Dermis microvascular lymphatic vessel endothelial cell (primary cell): ENCODE measurements at regions not wholly inside any gene's neighbourhood (a gene's known extent, or its start where the extent isn't known, plus 50 kb on each side); places are given as distances from the start of the nearest gene placed in this dataset.
"Not testable (repeated sequence)": the region's sequence is repeated elsewhere in the genome, so short reads cannot be mapped to it uniquely, and the experiment has no call there.

Experiments used
- DNase-seq, 2 donors: peaks; one replicate each; pipeline versions ENCODE4 v3.0.0 to v3.0.0-alpha.2; 2010; ENCODE audit warnings: low read depth in 2 of 2

- DNase-seq: no peak
These were observed 267.9 kb upstream of the TCERG1L start for GRCh38 chr10:131579251-131580071.

- DNase-seq: no peak
These were observed 268.6 kb upstream of the TCERG1L start for GRCh38 chr10:131580076-131580652.

- DNase-seq: no peak
These were observed 269.2 kb upstream of the TCERG1L start for GRCh38 chr10:131580674-131581073.

GRCh38 chr10:131581547-131581946, 270.0 kb upstream of the TCERG1L start:
- DNase-seq: not testable (repeated sequence)

GRCh38 chr10:131584287-131584686, 272.8 kb upstream of the TCERG1L start:
- DNase-seq: no peak

- no peak for DNase-seq
These were observed 274.2 kb upstream of the TCERG1L start for GRCh38 chr10:131585761-131586160.

- DNase-seq: no peak
These were observed 275.4 kb upstream of the TCERG1L start for GRCh38 chr10:131586958-131587357.

GRCh38 chr10:131587976-131588680, 276.6 kb upstream of the TCERG1L start:
- DNase-seq: no peak

GRCh38 chr10:131588704-131589220, 277.2 kb upstream of the TCERG1L start:
- no peak for DNase-seq

GRCh38 chr10:131590567-131590966, 279.0 kb upstream of the TCERG1L start:
- no peak for DNase-seq

GRCh38 chr10:131591936-131592335, 280.4 kb upstream of the TCERG1L start:
- no peak for DNase-seq

- no peak for DNase-seq
These were observed 291.6 kb upstream of the PPP2R2D start for GRCh38 chr10:131609176-131609575.

GRCh38 chr10:131615150-131615549, 285.7 kb upstream of the PPP2R2D start:
- no peak for DNase-seq

GRCh38 chr10:131616040-131616439, 284.8 kb upstream of the PPP2R2D start:
- no peak for DNase-seq

GRCh38 chr10:131617113-131617858, 283.5 kb upstream of the PPP2R2D start:
- DNase-seq: no peak

- DNase-seq: no peak
These were observed 282.1 kb upstream of the PPP2R2D start for GRCh38 chr10:131618587-131619267.

- no peak for DNase-seq
These were observed 280.5 kb upstream of the PPP2R2D start for GRCh38 chr10:131620314-131620713.

- no peak for DNase-seq
These were observed 279.9 kb upstream of the PPP2R2D start for GRCh38 chr10:131620904-131621303.

GRCh38 chr10:131621784-131622624, 278.8 kb upstream of the PPP2R2D start:
- no peak for DNase-seq

- DNase-seq: no peak
These were observed 275.8 kb upstream of the PPP2R2D start for GRCh38 chr10:131625041-131625440.
